ENCODE measurements at regions not wholly inside any gene's neighbourhood (a gene's known extent, or its start where the extent isn't known, plus 50 kb on each side); places are given as distances from the start of the nearest gene placed in this dataset.

GRCh38 chr3:154050766-154051165, 70.4 kb upstream of the ARHGEF26 start:
- Histone ChIP-seq H2AFZ (ENCODE audit: low read length) (no peak overlapping the region), H3F3A (ENCODE audit: low read depth) (no peaks in the 10 kb centered on the region), H3K9me2 (replicated peaks; ENCODE audit: low read depth, low read length) (no peaks in the 10 kb centered on the region), H3K79me2 (ENCODE audit: insufficient read depth, low read length) (no peaks in the 10 kb centered on the region), H3K4me2 (ENCODE audit: low read depth, low read length, poor library complexity, severe bottlenecking) (no peak overlapping the region), H3K4me1 (ENCODE audit: insufficient read depth, low read length, poor library complexity, severe bottlenecking) (no peaks in the 10 kb centered on the region), H4K20me1 (ENCODE audit: insufficient read depth, low read length, poor library complexity, severe bottlenecking) (no peaks in the 10 kb centered on the region), H3K9ac (ENCODE audit: low read depth, low read length, poor library complexity, severe bottlenecking) (no peak overlapping the region), H3K9me3 (ENCODE audit: insufficient read depth, low read depth, low read length) (no peaks in the 10 kb centered on the region), H3K27me3 (ENCODE audit: insufficient read depth, low read length, poor library complexity, severe bottlenecking) (no peaks in the 10 kb centered on the region), H3K4me3 (ENCODE audit: low read length, poor library complexity, severe bottlenecking) (no peak overlapping the region), H3K36me3 (ENCODE audit: insufficient read depth, low read length) (no peaks in the 10 kb centered on the region)
- no peak for TF ChIP-seq EZH2phosphoT487 (IDR thresholded peaks at IDR 0.05; ENCODE audit: borderline replicate concordance)
- no peak for TF ChIP-seq CTCF (conservative IDR thresholded peaks at IDR 0.05; ENCODE audit: low read length)

GRCh38 chr3:154059833-154060232, 61.4 kb upstream of the ARHGEF26 start:
- Histone ChIP-seq H3K9me2 (replicated peaks; ENCODE audit: low read depth, low read length) (no peaks in the 10 kb centered on the region), H3K4me1 (ENCODE audit: insufficient read depth, low read length, poor library complexity, severe bottlenecking) (no peaks in the 10 kb centered on the region), H3K9ac (ENCODE audit: low read depth, low read length, poor library complexity, severe bottlenecking) (no peak overlapping the region), H3K36me3 (ENCODE audit: insufficient read depth, low read length) (no peaks in the 10 kb centered on the region), H3K27me3 (ENCODE audit: insufficient read depth, low read length, poor library complexity, severe bottlenecking) (no peaks in the 10 kb centered on the region), H3K4me3 (ENCODE audit: low read length, poor library complexity, severe bottlenecking) (no peak overlapping the region), H3K79me2 (ENCODE audit: insufficient read depth, low read length) (no peaks in the 10 kb centered on the region), H3F3A (ENCODE audit: low read depth) (no peaks in the 10 kb centered on the region), H3K4me2 (ENCODE audit: low read depth, low read length, poor library complexity, severe bottlenecking) (no peak overlapping the region), H4K20me1 (ENCODE audit: insufficient read depth, low read length, poor library complexity, severe bottlenecking) (no peaks in the 10 kb centered on the region), H3K9me3 (ENCODE audit: insufficient read depth, low read depth, low read length) (no peaks in the 10 kb centered on the region), H2AFZ (ENCODE audit: low read length) (no peak overlapping the region)
- TF ChIP-seq CTCF (conservative IDR thresholded peaks at IDR 0.05; ENCODE audit: low read length) (no peak), EZH2phosphoT487 (IDR thresholded peaks at IDR 0.05; ENCODE audit: borderline replicate concordance) (no peak)

- H3K9ac ChIP-seq (ENCODE audit: low read depth, low read length, poor library complexity, severe bottlenecking): no peak overlapping the region
- TF ChIP-seq CTCF (conservative IDR thresholded peaks at IDR 0.05; ENCODE audit: low read length) (no peak), EZH2phosphoT487 (IDR thresholded peaks at IDR 0.05; ENCODE audit: borderline replicate concordance) (no peak)
- no peaks in the 10 kb centered on the region for H4K20me1 ChIP-seq (ENCODE audit: insufficient read depth, low read length, poor library complexity, severe bottlenecking)
- no peaks in the 10 kb centered on the region for H3F3A ChIP-seq (ENCODE audit: low read depth)
- no peaks in the 10 kb centered on the region for H3K9me3 ChIP-seq (ENCODE audit: insufficient read depth, low read depth, low read length)
- H3K27me3 ChIP-seq (ENCODE audit: insufficient read depth, low read length, poor library complexity, severe bottlenecking): no peaks in the 10 kb centered on the region
- no peaks in the 10 kb centered on the region for H3K36me3 ChIP-seq (ENCODE audit: insufficient read depth, low read length)
- H3K79me2 ChIP-seq (ENCODE audit: insufficient read depth, low read length): no peaks in the 10 kb centered on the region
- no peak overlapping the region for H3K4me2 ChIP-seq (ENCODE audit: low read depth, low read length, poor library complexity, severe bottlenecking)
- no peak overlapping the region for H2AFZ ChIP-seq (ENCODE audit: low read length)
- no peaks in the 10 kb centered on the region for H3K4me1 ChIP-seq (ENCODE audit: insufficient read depth, low read length, poor library complexity, severe bottlenecking)
- no peak overlapping the region for H3K4me3 ChIP-seq (ENCODE audit: low read length, poor library complexity, severe bottlenecking)
- no peaks in the 10 kb centered on the region for H3K9me2 ChIP-seq (replicated peaks; ENCODE audit: low read depth, low read length)
These were observed 60.8 kb upstream of the ARHGEF26 start for GRCh38 chr3:154060238-154061000.
